Type B pancreatic cell (in vitro differentiated cells): ENCODE measurements at regions not wholly inside any gene's neighbourhood (a gene's known extent, or its start where the extent isn't known, plus 50 kb on each side); places are given as distances from the start of the nearest gene placed in this dataset.

Experiments used
- DNase-seq: peaks from one replicate; pipeline ENCODE4 v3.0.0; 2021; ENCODE audit warnings: mixed read lengths; ENCODE audit not compliant: unreplicated experiment; ENCODE audit errors: extremely low spot score
- H3K27ac Mint-ChIP-seq: 2 replicates; pipeline ENCODE4 v1.8.0; 2021; ENCODE audit warnings: mild to moderate bottlenecking, mixed read lengths
- H3K27me3 Mint-ChIP-seq: 2 replicates; pipeline ENCODE4 v1.8.0; 2021; ENCODE audit warnings: mixed read lengths
- H3K36me3 Mint-ChIP-seq: 2 replicates; pipeline ENCODE4 v1.8.0; 2021; ENCODE audit warnings: mixed read lengths
- H3K4me1 Mint-ChIP-seq: one replicate; pipeline ENCODE4 v1.8.0; 2021; ENCODE audit warnings: mixed read lengths; ENCODE audit not compliant: unreplicated experiment
- H3K4me3 Mint-ChIP-seq: 2 replicates; pipeline ENCODE4 v1.8.0; 2021; ENCODE audit warnings: mild to moderate bottlenecking, mixed read lengths
- H3K9me3 Mint-ChIP-seq: 2 replicates; pipeline ENCODE4 v1.8.0; 2021; ENCODE audit warnings: mixed read lengths
- CTCF ChIP-seq: fragments of 200-600 bp; sonication (generic); conservative IDR thresholded peaks from 2 replicates; pipeline ENCODE4 v1.5.0; 2021; ENCODE audit warnings: antibody characterized with exemption, mild to moderate bottlenecking

- Mint-ChIP-seq H3K36me3 (no peaks in the 10 kb centered on the region), H3K9me3 (no peaks in the 10 kb centered on the region)
- no peak for TF ChIP-seq CTCF
Observed at GRCh38 chr5:13412040-13412595, 532.4 kb downstream of the DNAH5 start.

GRCh38 chr5:13408616-13409015 lies 535.9 kb downstream of the DNAH5 start:
- Mint-ChIP-seq H3K4me3 (no peak overlapping the region), H3K27me3 (no peaks in the 10 kb centered on the region), H3K27ac (no peak overlapping the region), H3K4me1 (no peaks in the 10 kb centered on the region), H3K36me3 (no peaks in the 10 kb centered on the region), H3K9me3 (no peaks in the 10 kb centered on the region)
- no peak for DNase-seq
- no peak for TF ChIP-seq CTCF

More at GRCh38 chr5:13412040-13412595, 532.4 kb downstream of the DNAH5 start:
- no peaks in the 10 kb centered on the region for H3K4me1 Mint-ChIP-seq
- no peak overlapping the region for H3K4me3 Mint-ChIP-seq
- no peak for DNase-seq
- no peak overlapping the region for H3K27ac Mint-ChIP-seq
- no peaks in the 10 kb centered on the region for H3K27me3 Mint-ChIP-seq

- DNase-seq: no peak
- H3K4me3 Mint-ChIP-seq: no peak overlapping the region
- no peaks in the 10 kb centered on the region for H3K36me3 Mint-ChIP-seq
- no peaks in the 10 kb centered on the region for H3K9me3 Mint-ChIP-seq
- TF ChIP-seq CTCF: no peak
- no peaks in the 10 kb centered on the region for H3K27me3 Mint-ChIP-seq
- H3K27ac Mint-ChIP-seq: no peak overlapping the region
- H3K4me1 Mint-ChIP-seq: peaks cover 6% of the 10 kb centered on the region
Observed at GRCh38 chr5:13403351-13403750, 541.1 kb downstream of the DNAH5 start.

- no peak overlapping the region for H3K27ac Mint-ChIP-seq
- TF ChIP-seq CTCF: no peak
- DNase-seq: no peak
- H3K4me3 Mint-ChIP-seq: no peak overlapping the region
- H3K4me1 Mint-ChIP-seq: no peaks in the 10 kb centered on the region
- H3K27me3 Mint-ChIP-seq: no peaks in the 10 kb centered on the region
- no peaks in the 10 kb centered on the region for H3K36me3 Mint-ChIP-seq
- H3K9me3 Mint-ChIP-seq: peaks cover 6% of the 10 kb centered on the region
Observed at GRCh38 chr5:13385066-13385465, 559.4 kb downstream of the DNAH5 start.

GRCh38 chr5:13382232-13382631 lies 562.3 kb downstream of the DNAH5 start:
- Mint-ChIP-seq H3K4me1 (no peaks in the 10 kb centered on the region), H3K4me3 (no peak overlapping the region), H3K27me3 (no peaks in the 10 kb centered on the region), H3K36me3 (no peaks in the 10 kb centered on the region), H3K27ac (no peak overlapping the region), H3K9me3 (peaks cover 9% of the 10 kb centered on the region)
- DNase-seq: no peak
- no peak for TF ChIP-seq CTCF

GRCh38 chr5:13378091-13378490 lies 566.4 kb downstream of the DNAH5 start:
- Mint-ChIP-seq H3K27ac (no peak overlapping the region), H3K4me1 (no peaks in the 10 kb centered on the region), H3K4me3 (no peak overlapping the region), H3K36me3 (no peaks in the 10 kb centered on the region), H3K27me3 (no peaks in the 10 kb centered on the region), H3K9me3 (peaks cover 3% of the 10 kb centered on the region)
- no peak for DNase-seq
- no peak for TF ChIP-seq CTCF
